ENCODE measurements at regions not wholly inside any gene's neighbourhood (a gene's known extent, or its start where the extent isn't known, plus 50 kb on each side); places are given as distances from the start of the nearest gene placed in this dataset.

- DNase-seq (ENCODE audit: low read depth in 1 of 2, low spot score in 1 of 2) = no peak
- Histone ChIP-seq H3K27ac (replicated peaks) (no peak overlapping the region), H3K4me3 (replicated peaks; ENCODE audit: insufficient read depth, low read length) (no peak overlapping the region), H3K27me3 (ENCODE audit: insufficient read depth, poor library complexity, severe bottlenecking) (no peaks in the 10 kb centered on the region)
- TF ChIP-seq REST (IDR thresholded peaks at IDR 0.05; ENCODE audit: insufficient replicate concordance, low read depth) (no peak), SPI1 (IDR thresholded peaks at IDR 0.05; ENCODE audit: borderline replicate concordance, low read depth) (no peak), POLR2AphosphoS5 (IDR thresholded peaks at IDR 0.05; ENCODE audit: low read depth) (no peak), GABPA (IDR thresholded peaks at IDR 0.05; ENCODE audit: low read depth) (no peak)
- TF ChIP-seq, protein P1, sequence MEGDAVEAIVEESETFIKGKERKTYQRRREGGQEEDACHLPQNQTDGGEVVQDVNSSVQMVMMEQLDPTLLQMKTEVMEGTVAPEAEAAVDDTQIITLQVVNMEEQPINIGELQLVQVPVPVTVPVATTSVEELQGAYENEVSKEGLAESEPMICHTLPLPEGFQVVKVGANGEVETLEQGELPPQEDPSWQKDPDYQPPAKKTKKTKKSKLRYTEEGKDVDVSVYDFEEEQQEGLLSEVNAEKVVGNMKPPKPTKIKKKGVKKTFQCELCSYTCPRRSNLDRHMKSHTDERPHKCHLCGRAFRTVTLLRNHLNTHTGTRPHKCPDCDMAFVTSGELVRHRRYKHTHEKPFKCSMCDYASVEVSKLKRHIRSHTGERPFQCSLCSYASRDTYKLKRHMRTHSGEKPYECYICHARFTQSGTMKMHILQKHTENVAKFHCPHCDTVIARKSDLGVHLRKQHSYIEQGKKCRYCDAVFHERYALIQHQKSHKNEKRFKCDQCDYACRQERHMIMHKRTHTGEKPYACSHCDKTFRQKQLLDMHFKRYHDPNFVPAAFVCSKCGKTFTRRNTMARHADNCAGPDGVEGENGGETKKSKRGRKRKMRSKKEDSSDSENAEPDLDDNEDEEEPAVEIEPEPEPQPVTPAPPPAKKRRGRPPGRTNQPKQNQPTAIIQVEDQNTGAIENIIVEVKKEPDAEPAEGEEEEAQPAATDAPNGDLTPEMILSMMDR (IDR thresholded peaks at IDR 0.05; ENCODE audit: insufficient read depth, low read length) = no peak
Observed at GRCh38 chr1:117795792-117796191, 133.6 kb downstream of the GDAP2 start.

DNA sequence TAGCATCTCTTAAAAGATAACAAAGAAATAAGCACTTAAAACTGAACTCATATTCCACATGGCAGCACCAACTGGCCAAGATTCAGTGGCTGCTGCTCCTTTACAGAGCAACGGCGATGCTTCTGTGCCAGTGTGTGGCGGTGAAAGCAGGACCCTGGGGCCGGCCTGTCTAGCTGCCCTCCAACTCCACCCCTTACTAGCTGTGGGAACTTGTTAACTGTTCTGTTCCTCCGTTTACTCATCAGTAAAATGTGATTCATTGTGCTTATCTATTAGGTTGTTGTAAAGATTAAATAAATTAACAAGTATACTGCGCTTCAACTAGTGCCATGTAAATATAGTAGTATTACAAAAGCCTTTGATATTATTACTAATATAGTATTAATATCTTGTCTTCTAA lies 133.2 kb downstream of the GDAP2 start:
- TF ChIP-seq GABPA (IDR thresholded peaks at IDR 0.05; ENCODE audit: low read depth) (no peak), POLR2AphosphoS5 (IDR thresholded peaks at IDR 0.05; ENCODE audit: low read depth) (no peak), SPI1 (IDR thresholded peaks at IDR 0.05; ENCODE audit: borderline replicate concordance, low read depth) (no peak), REST (IDR thresholded peaks at IDR 0.05; ENCODE audit: insufficient replicate concordance, low read depth) (no peak)
- TF ChIP-seq, protein P1 (IDR thresholded peaks at IDR 0.05; ENCODE audit: insufficient read depth, low read length) = no peak
- Histone ChIP-seq H3K27ac (replicated peaks) (no peak overlapping the region), H3K27me3 (ENCODE audit: insufficient read depth, poor library complexity, severe bottlenecking) (no peaks in the 10 kb centered on the region), H3K4me3 (replicated peaks; ENCODE audit: insufficient read depth, low read length) (no peak overlapping the region)
- DNase-seq (ENCODE audit: low read depth in 1 of 2, low spot score in 1 of 2) = no peak

- TF ChIP-seq GABPA (IDR thresholded peaks at IDR 0.05; ENCODE audit: low read depth) (no peak), SPI1 (IDR thresholded peaks at IDR 0.05; ENCODE audit: borderline replicate concordance, low read depth) (no peak), POLR2AphosphoS5 (IDR thresholded peaks at IDR 0.05; ENCODE audit: low read depth) (no peak), REST (IDR thresholded peaks at IDR 0.05; ENCODE audit: insufficient replicate concordance, low read depth) (no peak)
- TF ChIP-seq, protein P1 (IDR thresholded peaks at IDR 0.05; ENCODE audit: insufficient read depth, low read length) = no peak
- no peak overlapping the region for H3K27ac ChIP-seq (replicated peaks)
- H3K4me3 ChIP-seq (replicated peaks; ENCODE audit: insufficient read depth, low read length) = no peak overlapping the region
Observed at GRCh38 chr1:117798550-117798949, 130.9 kb downstream of the GDAP2 start.

More at GRCh38 chr1:117798550-117798949, 130.9 kb downstream of the GDAP2 start:
- H3K27me3 ChIP-seq (ENCODE audit: insufficient read depth, poor library complexity, severe bottlenecking) = no peaks in the 10 kb centered on the region
- DNase-seq (ENCODE audit: low read depth in 1 of 2, low spot score in 1 of 2) = no peak

Measured in HL-60 (cell line).